8988T (cell line): ENCODE measurements at regions not wholly inside any gene's neighbourhood (a gene's known extent, or its start where the extent isn't known, plus 50 kb on each side); places are given as distances from the start of the nearest gene placed in this dataset.

Experiments
- DNase-seq: peaks from one replicate; pipeline ENCODE4 v3.0.0; 2011

- no peak for DNase-seq
Observed at GRCh38 chr13:39167018-39167417, 128.8 kb downstream of the NHLRC3 start.

DNA sequence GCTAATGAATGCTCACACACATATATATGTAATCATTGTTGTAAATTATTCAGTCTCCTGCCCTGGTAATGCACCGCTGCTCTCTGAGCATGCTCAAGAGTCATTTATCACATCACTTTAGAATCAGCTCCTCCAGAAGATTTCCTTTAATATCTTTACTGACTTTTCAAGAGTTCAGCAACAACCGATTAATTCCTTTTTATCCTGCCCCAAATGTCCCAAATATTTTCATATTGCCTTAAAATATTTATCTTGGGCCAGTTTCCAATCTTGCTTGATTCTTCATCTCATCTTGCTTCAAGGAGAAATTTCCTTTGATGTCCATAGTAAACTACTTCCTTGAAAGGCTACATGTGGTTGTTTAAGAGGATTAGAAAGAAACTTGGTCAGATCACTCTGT is 132.5 kb downstream of the NHLRC3 start:
- no peak for DNase-seq

DNA sequence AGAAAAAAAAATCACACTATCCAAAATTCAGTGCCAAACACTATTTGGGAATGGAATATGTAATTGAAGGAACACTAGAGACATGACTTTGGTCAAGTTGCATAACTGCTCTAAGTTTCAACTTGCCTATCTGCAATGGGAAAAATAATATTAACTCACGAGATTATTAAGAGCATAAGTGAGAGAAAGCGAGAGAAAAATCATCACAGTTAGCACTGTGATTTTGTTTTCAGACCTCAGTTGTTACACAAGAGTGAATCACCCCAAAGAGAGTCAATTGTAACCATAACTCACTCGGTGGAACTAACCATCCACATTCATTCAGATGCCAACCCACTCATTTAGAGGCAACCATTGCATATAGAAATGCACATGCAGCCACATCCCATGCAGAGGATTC is 147.1 kb downstream of the NHLRC3 start:
- DNase-seq, result no peak

DNA sequence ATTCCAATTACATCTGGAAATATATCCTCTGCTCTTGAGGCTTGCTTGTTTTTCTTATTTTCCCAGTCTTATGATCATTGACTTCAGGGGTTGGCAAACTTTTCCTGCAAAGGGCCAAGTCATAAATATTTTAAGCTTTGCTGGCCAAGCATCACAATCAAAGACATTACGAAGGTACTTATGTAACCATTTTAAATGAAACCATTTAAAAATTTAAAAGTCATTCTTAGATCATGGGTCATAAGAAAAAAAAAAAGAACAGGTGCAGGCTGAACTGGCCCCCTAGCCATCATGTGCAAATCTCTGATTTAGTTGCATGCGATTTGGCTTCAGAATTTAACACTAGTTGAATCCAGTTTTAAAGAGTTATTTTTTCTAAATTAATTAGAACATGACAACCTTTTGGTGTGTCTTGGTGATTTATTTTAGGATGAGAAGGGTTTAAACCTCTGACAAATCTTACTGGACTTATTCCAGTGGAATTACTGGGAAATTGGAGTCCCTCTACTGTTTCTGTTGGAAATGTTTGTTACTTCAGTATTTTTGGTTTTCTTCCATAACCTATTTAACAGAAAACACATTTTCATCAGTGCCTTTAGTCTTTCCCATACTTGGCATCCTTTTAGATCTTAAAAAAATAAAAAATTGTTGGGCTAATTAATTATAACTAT is 148.1 kb downstream of the NHLRC3 start:
- DNase-seq, result no peak

- no peak for DNase-seq
Observed at GRCh38 chr13:39189778-39190177, 151.5 kb downstream of the NHLRC3 start.

DNA sequence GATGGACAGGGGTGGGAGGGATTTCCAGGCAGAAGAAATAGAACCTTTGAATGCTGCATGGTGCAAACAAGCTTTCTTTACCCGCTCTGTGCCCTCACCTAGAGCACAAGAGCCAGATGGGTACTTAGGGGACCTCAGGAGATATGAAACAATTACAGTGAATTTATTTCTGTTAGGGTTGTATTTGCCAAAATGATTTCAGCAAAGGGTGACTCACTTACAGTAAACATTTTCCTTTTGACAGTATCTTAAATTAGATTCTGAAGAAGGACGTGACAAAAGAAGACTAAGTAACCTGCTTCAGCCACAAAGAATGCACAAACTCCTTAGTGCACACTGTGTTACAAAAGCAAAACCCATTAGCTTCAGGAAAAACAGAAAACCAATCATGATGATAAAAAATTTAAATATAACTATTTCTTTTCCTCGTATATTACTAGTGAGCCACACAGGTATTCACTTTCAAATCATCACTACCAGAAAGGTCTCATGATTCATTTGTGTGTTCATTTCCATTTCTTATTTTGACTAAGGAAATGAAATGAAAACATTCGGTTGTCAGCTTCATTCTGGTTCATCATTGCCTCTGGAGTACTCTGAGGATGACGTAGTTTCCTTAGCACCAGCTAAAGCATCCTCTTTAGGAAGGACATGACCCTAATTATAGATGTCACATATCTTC is 158.8 kb downstream of the NHLRC3 start:
- DNase-seq, result no peak

DNA sequence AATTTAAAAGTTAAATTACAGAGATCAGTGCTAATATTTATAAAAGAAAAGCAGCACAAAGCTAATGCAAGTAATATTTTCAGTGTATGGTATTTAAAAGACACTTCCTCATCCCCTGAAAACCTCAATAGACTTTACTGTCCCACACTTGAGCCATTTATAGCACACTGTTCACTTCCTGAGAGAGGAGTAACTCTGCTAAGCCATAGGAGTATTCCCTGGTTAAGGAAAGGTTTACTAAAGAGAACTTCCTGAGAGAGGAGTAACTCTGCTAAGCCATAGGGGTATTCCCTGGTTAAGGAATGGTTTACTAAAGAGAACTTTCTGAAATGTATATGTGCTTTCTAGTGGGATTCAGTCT is 159.4 kb downstream of the NHLRC3 start:
- DNase-seq, result no peak

DNA sequence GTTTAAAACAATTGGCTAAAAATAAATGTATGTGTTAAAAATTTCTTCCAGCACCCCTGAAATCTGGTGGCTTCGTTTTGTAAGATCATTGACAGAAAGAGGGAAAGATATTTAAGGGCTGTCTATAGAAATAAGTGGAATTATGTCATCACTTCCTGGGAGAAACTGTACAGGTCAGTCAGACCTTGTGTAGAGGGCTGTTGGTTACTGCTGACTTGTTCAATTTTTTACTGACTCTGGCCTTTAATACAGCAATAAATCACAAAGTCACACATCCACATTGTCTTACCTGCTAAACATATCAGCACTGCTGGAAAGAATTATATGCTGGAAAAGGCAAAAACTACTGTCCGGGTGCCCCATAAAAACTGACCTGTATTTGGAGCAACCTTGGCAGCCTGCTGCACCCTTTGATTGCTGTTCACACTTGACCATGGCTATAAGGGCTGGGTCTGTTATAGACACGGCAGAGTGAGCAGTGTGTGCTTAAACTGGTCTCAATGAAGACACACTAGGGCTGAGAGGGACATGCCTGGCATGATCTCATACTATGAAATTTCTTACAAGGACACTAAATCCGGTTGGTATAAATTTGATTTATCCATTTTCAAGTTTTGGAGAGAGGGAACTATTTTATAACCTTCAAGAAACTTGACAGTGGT is 162.1 kb downstream of the NHLRC3 start:
- DNase-seq, result no peak

DNA sequence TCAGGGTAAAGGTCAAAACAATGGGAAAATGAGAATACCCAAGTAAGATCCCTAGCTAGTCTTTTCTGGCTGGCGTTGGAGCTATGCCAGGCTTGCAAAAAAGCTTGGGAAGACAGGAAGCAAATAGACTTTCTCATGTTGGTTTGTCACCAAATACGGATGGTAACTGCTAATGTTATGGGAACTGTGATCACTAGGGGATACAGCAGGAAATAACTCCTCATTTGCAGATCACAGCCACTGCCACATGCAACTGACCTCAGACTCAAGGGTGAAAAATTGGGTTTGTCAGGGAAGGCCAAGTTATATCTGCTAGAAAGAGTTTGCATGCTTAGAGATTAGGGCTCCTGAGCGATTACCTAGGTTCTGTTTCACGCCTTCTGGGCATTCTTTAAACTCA is 162.9 kb downstream of the NHLRC3 start:
- no peak for DNase-seq

- no peak for DNase-seq
Observed at GRCh38 chr13:39202746-39203145, 164.5 kb downstream of the NHLRC3 start.

- DNase-seq, result no peak
Observed at GRCh38 chr13:39208636-39209035, 170.4 kb downstream of the NHLRC3 start.

- DNase-seq, result no peak
Observed at GRCh38 chr13:39209731-39210531, 171.7 kb downstream of the NHLRC3 start.

DNA sequence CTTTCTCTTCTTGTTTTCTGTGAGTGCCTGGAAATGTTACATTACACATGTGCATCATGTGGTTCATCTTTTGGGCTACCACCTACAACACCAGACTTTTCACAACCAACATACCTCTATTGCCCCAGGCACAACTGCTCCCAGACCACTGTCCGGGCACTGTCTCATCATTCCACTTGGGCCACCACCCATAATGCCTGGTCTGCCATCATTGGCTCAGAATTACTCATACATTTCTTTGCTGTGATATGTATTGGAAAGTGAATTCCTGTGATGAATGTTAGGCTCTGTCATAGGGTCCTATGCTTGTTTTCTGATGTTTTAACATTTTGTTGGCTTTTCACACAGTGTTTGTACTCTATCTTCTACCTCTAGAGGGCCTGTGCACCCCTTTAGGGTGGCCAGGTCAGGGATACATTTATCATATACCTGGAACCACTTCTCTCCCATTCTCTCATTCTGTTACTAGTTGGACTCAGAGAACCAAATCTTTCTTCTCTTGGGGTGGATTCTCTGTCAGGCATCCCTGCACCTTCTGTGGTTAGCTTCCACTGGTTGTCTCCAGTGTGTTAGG is 172.8 kb downstream of the NHLRC3 start:
- no peak for DNase-seq

- DNase-seq, result no peak
Observed at GRCh38 chr13:39215971-39216370, 177.7 kb downstream of the NHLRC3 start.

GRCh38 chr13:39217471-39217870 is 179.2 kb downstream of the NHLRC3 start:
- no peak for DNase-seq

- no peak for DNase-seq
Observed at GRCh38 chr13:39224671-39225240, 186.5 kb downstream of the NHLRC3 start.

GRCh38 chr13:39225860-39226259 is 187.6 kb downstream of the NHLRC3 start:
- DNase-seq, result no peak

- DNase-seq, result no peak
Observed at GRCh38 chr13:39226359-39226758, 188.1 kb downstream of the NHLRC3 start.

DNA sequence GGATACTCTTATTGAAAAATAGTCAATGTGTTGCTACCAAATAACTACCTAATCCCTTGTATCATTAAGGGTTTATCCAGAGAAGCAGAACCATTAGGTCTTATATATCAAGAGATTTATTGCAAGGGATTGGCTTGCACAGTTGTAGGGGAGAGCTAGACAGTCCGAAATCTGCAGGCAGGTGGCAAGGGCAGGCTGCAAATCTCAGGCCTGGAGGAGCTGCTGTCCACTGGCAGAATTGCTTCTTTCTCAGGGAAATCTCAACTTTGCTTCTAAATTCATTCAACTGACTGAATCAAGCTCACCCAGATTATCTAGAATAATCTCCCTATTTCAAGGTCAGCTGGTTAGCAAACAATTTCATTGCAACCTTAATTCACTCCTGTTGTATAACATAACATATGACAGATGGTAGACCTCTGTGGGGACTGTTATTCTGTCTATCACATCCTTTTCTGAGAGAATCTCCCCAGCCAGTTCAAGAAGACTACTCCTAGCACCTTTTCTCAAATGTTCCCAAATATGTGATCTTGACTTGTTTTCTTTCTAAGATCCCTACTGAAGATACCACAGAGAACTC is 194.2 kb downstream of the NHLRC3 start:
- DNase-seq, result no peak

DNA sequence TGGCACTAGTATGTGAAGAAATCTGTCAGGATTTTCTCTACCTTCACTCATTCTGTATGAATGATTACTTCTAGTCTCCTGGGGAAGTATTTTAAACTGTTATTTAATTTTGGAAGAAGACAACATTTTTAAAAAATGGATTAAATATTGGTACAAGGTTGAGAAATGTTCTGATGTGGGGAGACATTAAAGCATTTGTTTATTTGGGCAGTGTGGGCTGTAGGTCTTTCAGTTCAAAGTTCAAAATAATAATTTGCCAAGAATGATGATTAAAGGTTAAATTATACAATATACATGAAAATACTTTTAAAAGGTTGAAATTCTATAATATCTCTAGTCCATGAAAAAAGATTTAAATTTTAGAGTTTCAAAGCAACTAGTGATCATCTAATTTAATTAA is 194.7 kb downstream of the NHLRC3 start:
- DNase-seq, result no peak

DNA sequence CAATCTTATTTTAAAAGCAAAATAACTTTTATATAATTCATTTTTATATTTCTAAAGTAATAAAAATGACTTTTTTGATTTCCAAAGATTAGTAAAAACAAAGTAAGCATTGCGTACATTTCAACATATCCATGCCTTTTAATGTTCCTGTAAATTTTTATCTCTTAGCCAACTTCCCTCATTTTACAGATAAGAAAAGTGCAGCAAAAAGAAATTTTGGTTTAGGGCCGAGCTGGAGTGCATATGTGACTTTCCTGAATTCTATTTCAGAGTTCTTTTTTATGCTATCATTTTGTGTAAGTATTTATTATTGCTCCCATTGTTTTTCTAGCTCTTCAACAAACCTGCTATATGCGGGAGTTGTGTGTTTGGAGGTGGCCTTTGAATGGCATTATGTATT is 195.3 kb downstream of the NHLRC3 start:
- DNase-seq, result no peak

DNA sequence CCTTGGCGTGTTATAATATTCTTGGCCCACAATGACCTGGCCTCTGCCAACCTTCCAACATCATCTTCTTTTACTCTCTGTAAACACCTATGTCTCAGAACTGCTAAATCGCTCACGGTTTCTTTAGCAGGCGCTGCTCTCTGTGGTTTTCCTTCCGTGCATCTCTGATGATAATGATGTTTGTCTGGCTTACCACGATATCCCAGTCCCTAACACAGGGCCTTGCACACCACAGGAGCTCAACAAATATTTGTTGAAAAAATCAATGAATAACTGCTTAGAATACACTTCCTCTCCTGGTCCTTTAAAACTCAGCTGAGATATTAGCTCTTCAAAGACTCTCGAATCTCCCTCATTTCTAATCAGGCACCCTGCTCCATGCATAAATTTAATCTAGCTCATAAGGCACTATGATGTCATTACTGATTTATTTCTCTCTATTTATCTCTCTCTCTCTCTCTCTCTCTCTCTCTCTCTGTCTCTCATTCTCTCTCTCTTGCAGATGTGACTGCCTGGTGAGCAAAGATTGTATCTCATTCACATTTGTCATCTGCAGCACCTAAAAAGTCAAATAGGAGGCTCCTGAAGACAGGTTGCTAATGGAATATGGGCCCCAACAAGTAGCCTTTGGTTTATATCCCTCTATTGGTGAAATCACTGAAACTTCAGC is 206.4 kb downstream of the NHLRC3 start:
- no peak for DNase-seq
